Right lobe of liver (tissue), 4 donors: ENCODE measurements at regions not wholly inside any gene's neighbourhood (a gene's known extent, or its start where the extent isn't known, plus 50 kb on each side); places are given as distances from the start of the nearest gene placed in this dataset.

Source experiments
- POLR2A ChIP-seq: fragments of 450-650 bp; IDR thresholded peaks from one replicate; pipeline ENCODE4 v1.6.1; 2017; ENCODE audit warnings: antibody characterized with exemption, mild to moderate bottlenecking
- TF ChIP-seq, protein P1 (sequence below), 4 donors: fragments of 200-600 bp in 3 of 4; fragments of 450-650 bp in 1 of 4; IDR thresholded peaks; one replicate each; pipeline versions ENCODE4 v1.5.1 to v1.8.0; 2016 to 2022; ENCODE audit warnings: antibody characterized with exemption in 4 of 4, mild to moderate bottlenecking in 2 of 4
- donor health status: DM: no; HTN: no; CAD: no.
- donor health status: DM: no; HTN: no; CAD: no.
- donor health status: DM: no; HTN: yes; CAD: no.

DNA sequence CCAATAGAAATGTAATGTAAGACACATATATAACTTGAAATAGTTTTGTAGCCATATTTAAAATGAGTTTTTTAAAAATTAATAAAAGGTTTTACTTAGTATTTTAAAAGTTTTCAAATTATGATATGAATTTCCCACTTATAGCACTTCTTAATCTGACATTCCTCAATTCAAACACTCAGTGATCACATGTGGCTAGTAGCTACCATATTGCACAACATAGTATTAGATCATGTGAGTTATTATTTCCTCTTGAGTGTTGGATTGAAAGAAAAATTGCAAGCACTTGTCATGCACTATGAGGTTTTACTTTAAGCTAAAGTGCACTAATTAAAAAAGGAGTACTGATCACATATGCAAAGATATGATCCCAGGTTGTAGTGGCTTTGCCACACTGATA lies 453.4 kb upstream of the ROBO2 start:
- TF ChIP-seq, protein P1, sequence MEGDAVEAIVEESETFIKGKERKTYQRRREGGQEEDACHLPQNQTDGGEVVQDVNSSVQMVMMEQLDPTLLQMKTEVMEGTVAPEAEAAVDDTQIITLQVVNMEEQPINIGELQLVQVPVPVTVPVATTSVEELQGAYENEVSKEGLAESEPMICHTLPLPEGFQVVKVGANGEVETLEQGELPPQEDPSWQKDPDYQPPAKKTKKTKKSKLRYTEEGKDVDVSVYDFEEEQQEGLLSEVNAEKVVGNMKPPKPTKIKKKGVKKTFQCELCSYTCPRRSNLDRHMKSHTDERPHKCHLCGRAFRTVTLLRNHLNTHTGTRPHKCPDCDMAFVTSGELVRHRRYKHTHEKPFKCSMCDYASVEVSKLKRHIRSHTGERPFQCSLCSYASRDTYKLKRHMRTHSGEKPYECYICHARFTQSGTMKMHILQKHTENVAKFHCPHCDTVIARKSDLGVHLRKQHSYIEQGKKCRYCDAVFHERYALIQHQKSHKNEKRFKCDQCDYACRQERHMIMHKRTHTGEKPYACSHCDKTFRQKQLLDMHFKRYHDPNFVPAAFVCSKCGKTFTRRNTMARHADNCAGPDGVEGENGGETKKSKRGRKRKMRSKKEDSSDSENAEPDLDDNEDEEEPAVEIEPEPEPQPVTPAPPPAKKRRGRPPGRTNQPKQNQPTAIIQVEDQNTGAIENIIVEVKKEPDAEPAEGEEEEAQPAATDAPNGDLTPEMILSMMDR (IDR thresholded peaks at IDR 0.05) = no peak
- TF ChIP-seq POLR2A = no peak
